Jurkat, Clone E6-1 (cell line): ENCODE measurements at regions not wholly inside any gene's neighbourhood (a gene's known extent, or its start where the extent isn't known, plus 50 kb on each side); places are given as distances from the start of the nearest gene placed in this dataset.

Experiments
- DNase-seq: peaks from one replicate; pipeline ENCODE4 v3.0.0-alpha.2; 2011; ENCODE audit warnings: low read depth, low spot score
- H3K4me3 ChIP-seq: 2 replicates; pipeline ENCODE4 v1.5.1; 2011; ENCODE audit warnings: mild to moderate bottlenecking, low read length, control low read depth, moderate library complexity

DNA sequence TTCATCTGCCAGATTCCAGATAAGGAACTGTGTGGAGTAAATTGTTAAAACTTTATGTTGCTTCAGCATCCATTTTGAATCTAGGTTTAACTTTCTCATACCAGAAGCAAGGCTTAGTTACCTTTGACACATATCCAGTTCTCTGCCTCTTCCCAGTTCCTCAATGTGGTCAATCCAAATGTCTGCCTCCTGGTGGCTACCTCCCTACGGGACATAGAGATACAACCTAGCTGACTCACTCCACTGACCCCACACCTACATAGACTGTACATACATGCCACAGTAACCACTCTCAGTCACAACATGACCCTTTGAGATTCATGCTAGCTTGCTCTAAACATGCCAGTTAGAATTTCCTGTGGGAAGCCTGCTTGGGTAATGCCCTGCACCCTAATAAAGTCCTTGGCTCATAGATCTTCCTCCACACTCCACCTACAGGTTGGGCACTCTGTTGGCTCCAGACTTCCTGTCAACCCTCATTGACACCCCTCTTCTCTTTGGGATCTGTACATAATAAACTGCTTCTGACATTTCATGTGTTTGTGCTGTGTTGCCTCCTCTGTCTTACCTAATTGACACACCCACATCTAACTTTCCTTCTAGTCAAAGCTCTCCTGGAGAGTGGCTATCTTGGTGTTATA is 278.1 kb downstream of the HTR7 start:
- H3K4me3 ChIP-seq, result no peak overlapping the region
- no peak for DNase-seq

DNA sequence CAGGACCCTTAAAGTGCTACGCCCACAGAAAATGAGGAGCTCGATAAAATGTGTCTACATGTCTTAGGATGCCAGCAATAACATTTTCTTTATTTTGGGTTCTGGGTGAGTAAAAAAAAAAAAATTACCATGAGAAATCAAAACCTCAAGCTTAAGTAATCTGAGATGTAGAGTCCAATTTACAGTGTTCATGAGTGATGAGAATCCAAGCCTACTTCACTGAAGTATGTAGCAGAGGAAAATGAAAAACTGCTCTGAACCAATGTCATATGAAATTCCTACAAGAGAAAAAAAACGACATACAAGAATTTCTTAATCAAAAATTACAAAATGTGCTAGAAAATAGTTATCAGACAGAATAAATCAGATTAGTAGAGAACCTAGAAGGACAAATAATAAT is 274.4 kb downstream of the HTR7 start:
- H3K4me3 ChIP-seq, result no peak overlapping the region
- DNase-seq, result no peak

DNA sequence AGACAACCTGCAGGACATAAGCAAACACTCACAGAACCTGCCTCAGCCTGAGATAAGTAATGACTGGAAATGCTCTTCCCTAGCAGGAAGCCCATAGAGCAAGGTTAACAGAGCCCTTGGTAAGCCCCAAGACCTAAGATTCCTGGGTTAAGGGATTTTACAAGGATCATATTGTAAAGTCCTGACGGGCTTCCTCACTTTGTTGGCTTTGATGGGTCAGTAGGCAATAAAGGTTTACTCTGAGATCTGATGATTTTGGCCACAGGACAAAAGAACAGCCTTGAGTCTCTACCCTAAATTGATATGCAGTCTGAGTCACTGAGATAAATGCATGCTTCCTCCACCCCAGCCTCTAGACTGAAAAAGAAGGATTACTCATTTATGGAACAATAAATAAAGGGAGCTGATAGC is 270.8 kb downstream of the HTR7 start:
- no peak for DNase-seq

DNA sequence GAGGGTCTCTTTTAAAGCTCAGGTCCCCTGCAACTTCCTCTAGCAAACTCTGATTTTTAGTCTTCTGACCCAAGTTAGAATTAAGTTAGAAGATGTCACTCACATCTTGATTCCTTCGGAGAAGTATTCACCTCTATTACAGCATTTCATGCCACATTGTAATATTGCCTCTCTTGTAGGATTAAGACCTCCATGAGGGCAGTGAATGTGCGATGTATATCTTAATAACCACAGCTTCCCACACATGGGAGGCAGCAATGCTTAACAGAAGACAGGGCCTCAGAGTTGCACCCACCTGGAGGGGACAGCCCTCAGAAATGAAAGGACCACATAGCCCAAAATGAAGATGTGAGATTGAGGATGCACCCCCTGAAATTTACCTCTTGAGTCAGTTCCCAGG is 270.3 kb downstream of the HTR7 start:
- no peak for DNase-seq
- H3K4me3 ChIP-seq, result no peak overlapping the region

More for the DNA sequence above, 270.8 kb downstream of the HTR7 start:
- H3K4me3 ChIP-seq, result no peak overlapping the region

DNA sequence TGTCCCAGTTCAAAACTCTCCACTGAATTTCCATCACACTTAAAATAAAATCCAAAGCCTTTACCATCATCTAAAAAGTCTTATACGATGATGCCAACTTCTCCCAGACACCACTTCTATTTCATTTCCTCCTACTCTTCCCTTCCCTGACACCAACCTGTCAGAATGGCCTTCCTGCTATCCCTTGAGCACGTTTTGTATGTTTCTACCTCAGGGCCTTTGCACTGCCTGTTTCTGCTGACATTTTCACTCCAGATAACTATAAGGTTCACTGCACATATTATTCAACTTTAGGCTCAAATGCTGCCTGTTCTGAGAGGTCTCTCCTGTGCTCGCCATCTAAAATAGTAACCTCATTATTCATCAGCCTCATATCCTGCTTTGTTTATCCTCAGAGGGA is 269.6 kb downstream of the HTR7 start:
- no peak overlapping the region for H3K4me3 ChIP-seq
- no peak for DNase-seq

DNA sequence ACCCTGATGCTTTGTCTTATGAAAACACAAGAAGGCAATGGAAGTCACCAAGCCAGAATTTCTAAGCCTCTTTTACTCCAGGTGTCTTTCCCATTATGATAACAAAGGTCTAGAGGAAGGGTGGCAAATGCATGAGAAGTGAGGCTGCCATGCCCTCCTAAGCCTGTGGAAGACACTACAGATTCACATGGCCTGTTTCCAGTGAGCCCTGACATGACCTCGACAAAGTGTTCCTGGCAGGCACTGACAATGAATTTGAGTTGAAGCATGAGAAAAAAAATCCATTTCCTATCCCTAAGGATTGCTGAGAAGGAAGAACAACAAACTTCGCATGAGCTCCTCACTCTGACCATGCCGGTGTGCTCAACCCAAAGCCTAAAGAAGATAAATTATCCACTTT is 268.0 kb downstream of the HTR7 start:
- DNase-seq, result no peak
- no peak overlapping the region for H3K4me3 ChIP-seq

DNA sequence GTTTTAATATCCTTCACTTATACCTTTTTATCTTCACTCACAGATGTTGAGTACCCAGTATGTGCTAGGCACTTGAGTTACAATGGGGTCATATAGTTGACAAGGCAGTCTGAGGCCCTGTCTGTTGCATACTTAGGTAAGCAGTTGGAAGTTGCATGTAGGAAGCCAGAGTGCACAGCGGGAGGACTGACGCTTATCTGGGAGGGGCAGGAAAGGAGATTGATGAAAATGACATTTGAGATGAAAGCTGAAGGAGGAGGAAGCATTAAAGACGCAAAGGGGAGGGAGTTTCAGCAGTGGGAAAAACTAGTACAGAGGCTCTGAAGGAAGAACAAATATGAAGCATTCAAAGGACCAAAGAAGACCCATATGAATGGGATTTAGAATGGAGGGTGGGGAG is 266.2 kb downstream of the HTR7 start:
- DNase-seq, result no peak
- no peak overlapping the region for H3K4me3 ChIP-seq

DNA sequence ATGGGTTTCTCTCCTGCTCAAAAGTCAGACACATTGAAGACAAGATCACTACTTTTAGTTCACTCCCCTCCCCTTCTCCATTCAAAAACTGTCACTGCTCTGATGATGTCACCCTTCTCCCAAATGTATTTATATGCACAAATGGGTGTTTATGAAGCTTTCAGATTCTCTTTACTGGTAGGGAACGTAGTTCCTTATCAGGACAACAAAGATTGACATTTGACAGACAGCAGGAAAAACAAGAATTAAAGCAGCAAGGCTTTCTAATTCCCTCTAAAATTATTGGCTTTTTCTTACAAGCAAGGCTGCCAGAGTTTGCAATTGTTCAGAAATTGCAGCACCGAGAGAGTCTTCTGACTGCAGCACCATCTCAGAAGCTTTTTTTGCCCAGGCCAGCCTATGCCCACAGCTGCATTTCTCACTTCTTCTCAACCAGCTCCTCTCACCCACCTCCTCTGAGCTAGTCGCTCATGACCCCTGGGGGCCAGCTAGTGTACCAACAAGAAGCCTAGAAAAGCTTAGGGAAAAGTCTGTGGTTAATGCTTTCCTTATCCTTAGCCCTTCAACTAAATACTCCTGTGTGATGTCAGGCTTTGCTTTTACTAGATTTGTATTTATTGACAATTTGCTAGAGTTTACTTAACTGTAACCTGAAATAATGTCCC is 265.1 kb downstream of the HTR7 start:
- DNase-seq, result peak; percentile 35
- no peak overlapping the region for H3K4me3 ChIP-seq

DNA sequence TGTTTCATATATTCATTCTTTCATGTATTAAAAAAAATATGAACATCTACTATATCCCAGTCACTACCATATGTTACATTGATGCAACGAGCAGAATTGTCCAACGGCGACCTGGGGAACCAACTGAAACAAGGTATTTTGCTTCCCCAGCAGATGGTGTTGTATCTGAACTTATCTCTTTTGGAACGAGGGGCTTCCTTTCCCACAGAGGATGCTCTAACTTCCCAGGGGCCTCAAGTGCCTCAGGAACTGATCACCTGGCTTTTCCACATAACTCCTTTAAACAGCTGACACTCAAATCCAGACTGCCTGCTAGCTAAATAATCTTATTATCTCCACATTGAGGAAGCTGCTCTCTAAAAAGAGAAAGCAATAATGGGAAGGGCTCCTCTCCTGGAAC is 259.3 kb downstream of the HTR7 start:
- no peak for DNase-seq
- H3K4me3 ChIP-seq, result no peak overlapping the region

DNA sequence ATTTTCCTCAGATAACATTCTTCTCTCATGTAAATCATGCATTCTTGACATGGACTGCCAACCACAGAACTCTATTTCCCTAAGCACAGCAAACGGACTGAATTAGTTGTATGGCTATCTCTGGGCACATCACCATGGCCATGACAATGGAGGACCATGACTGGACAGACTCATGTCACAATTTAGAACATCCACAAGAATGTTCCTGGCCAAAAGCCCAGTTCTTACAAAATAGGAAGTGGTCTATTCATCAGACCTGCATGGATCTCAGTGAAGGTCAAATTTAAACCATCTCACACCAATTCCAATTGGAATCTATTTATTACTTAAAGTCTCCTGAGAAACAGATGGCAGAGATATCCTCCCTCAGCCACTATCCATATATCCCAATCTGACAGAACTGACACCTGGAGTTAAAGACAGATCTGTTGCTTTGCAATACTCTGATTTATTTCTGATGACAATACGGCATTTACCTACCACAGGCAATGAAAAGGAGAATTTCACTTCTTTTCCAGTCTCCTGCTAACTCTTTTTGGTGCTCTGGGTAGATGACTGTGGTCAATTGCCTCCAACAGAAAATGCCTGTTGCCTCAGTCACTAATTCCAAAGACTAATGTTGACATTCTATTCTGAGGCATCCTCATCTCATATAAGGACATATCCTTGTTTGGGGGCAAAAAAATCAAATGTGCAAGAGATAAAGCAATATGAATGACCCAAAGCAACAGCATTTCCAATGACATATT is 254.8 kb downstream of the HTR7 start:
- no peak overlapping the region for H3K4me3 ChIP-seq
- no peak for DNase-seq

DNA sequence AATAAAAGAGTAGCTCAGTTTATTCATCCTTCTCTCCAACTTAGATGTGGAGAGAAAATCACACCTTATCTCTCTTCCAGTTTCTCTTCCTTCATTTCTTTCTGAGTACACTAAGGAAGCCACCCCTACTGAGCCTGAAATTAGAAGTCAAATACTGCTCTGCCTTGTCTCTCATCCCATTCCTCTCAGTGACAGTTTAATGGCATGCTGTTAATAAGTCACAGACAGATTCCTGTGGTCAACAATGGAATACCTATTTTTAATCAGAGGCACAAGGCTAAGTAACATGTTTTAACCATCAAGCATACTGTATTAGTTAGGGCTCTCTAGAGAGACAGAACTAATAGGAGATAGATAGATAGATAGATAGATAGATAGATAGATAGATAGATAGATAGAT is 253.2 kb downstream of the HTR7 start:
- no peak for DNase-seq
- H3K4me3 ChIP-seq, result no peak overlapping the region

DNA sequence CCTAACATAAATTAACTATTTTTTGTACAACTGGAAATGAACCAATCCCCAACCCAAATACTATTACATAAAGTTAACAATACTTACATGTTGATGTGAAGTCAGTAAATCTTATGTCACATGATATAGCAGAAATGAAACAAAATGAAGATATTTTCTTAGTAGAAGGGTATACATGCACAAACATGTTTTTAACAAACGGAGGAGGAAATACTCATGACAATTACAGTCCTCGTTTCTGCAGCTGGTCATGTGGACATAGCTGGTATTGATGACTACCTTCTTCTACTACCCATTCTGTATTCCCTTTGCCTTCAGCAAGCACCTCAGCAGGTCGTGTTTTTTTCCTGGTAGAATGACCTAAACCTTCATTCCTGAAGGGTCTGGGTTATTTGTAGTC is 252.3 kb downstream of the HTR7 start:
- no peak overlapping the region for H3K4me3 ChIP-seq
- DNase-seq, result no peak

DNA sequence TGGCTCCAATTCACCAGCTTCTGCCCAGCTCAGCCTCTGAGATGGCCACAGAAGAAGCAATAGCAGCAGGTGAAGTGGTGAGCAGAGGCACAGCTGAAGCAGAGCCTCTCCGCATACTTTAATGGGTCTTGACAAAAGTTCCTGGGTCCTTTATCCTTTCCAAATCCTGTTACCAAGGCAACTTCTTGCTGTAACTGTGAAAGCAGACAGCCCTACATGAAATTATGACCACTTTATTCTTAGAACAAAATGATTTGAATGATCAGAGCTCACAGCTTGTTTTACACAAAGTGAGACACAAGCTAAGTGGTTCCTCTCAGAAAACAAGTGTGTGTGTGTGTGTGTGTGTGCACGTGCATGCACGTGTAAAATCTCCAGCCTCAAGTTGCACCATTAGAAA is 245.6 kb downstream of the HTR7 start:
- DNase-seq, result no peak
- no peak overlapping the region for H3K4me3 ChIP-seq

DNA sequence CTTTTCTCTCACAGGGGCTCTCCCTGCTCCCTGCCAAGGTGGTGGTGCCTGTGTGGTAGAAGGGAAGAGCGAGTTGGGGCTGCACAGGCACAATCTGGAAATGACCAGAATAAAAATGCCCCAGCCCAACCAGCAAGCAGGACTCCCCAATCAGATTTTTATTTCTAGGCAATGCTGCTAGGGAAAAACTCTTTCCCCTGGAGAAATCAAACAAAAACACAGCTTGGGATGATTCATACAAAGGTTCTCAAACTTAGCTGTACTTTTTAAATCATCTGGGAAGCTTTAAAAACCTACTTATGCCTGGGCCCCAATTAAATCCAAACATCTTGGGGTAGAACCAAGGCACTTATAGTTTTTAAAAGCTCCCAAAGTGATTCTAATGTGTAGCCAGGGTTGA is 243.2 kb downstream of the HTR7 start:
- DNase-seq, result no peak
- no peak overlapping the region for H3K4me3 ChIP-seq

DNA sequence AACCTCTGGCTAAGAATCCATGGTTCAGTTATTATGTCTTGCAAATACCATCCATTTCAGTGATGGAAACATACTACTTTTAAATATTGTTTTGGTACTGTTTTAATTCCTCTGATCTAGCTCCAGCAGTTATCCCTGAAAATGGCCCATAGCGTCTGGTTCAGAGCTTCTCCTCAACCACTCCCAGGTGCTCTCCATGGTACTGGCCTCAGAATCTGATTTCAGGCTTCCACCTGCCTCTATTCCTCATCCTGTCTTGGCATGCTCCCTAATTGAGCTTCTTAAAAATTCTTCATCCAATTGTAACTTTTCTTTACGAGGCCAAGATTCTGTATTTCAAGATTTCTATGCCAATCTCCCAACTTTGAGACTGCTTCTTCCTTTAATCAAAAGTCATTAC is 236.3 kb downstream of the HTR7 start:
- DNase-seq, result no peak
- no peak overlapping the region for H3K4me3 ChIP-seq

DNA sequence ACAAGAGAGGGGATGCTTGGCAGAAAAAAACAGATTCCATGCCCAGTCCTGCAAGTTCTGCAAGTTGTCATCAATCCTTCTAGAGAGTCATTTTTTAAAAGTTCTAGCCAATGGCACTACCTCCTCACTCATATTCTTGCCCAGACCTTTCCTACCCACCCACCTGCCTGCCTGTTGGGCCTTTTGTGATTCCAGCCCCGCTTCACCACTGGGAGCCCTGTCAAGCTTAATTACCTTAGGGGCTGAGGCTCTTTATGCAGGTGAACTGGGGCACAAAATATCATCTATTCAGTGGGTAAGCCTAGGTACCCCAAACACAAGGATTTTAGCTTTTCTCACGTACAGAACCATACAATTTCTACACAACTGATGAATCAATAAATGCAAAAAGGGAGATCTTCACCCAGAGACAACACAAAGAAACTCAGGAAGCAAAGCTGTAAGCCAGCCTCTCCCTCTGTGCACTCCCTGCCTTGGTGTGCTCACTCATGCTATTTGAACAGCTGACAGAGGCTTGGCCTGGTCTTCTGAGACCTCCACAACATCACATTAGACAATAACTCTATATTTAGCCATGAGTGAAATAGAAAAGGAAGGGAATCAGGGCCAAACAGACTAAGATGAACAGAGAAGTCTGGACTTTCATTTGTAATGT is 222.6 kb downstream of the HTR7 start:
- no peak for DNase-seq

DNA sequence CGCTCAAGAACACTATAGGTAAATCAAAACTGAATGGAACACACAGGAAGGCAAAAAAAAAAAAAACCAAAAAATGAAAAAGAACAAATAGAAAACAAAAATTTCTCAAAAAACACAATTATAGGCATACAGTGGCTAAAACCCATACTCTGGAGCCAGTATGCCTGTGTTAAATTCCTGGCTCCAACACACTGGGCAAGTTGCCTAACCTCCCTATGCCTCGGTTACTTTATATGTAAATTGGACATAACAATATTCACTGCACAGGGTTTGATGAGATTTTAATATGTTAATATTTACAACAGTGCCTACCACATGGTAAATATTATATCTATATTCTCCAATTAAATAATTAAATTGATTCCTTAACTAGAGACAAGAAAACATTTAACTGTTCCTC is 217.1 kb downstream of the HTR7 start:
- DNase-seq, result no peak
- H3K4me3 ChIP-seq, result no peak overlapping the region

More for the DNA sequence above, 222.6 kb downstream of the HTR7 start:
- H3K4me3 ChIP-seq, result no peak overlapping the region

DNA sequence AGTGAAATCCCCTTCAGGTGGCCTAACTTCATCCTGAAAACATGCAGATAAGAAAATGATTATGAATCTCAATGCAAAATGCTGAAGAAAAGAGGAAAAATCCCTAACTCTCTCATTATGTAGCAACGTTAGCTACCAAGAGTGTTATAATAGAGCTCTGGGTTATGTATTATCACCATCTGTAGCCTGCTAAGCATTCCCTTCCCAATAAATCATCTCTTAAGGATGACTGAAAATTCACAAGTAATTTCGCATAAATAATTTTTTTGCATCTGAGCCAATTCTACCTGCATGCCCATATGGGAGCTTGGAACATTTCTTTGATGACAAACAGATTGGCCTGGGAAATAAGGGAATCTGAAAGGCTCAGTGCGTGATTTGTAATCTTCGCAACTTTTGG is 216.1 kb downstream of the HTR7 start:
- DNase-seq, result no peak
- H3K4me3 ChIP-seq, result no peak overlapping the region

DNA sequence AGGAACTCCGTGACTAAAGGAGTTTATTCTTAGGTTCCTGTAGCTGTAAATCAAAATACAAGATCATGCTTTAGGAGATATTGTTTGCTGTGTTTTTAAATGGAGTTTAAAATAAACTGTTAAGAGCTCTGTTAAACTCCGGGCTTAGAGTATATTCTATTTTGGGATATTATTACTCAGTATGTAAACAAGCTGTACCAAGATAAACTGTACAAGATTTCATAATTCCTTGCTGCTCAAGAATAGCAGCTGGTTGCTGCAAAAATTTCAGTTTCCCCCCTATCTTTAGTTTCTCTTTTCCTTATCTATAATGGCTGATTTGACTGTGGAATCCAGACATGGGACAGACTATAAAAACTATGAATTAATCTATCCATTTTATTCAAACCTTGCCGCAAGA is 215.7 kb downstream of the HTR7 start:
- no peak for DNase-seq
- H3K4me3 ChIP-seq, result no peak overlapping the region

DNA sequence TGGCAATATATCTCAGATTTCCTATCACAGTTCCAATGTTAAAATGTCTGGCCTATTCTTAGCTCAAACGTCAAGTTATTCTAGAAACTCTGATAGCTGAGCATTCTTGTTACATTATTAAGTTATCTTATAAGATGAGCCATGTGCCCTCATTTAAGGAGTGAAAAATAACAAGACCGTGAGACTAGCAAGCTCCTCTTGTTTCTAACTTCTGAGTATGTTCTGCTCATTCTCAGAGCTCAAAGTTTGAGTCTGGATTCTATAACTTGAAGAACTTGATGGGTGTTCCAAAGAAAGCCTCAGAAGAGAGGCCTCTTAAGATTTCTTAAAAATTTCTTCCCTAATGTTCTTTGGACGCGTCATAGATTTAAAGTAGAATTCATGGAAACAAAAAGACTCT is 215.2 kb downstream of the HTR7 start:
- H3K4me3 ChIP-seq, result no peak overlapping the region
- DNase-seq, result no peak
